GM18870 (cell line): ENCODE measurements at regions not wholly inside any gene's neighbourhood (a gene's known extent, or its start where the extent isn't known, plus 50 kb on each side); places are given as distances from the start of the nearest gene placed in this dataset.
"Not testable (repeated sequence)": the region's sequence is repeated elsewhere in the genome, so short reads cannot be mapped to it uniquely, and the experiment has no call there.

Source experiments
- ATAC-seq: cut with Tn5 transposase; IDR thresholded peaks from one replicate; pipeline ENCODE4 v1.9.1; 2021; ENCODE audit warnings: moderate library complexity; ENCODE audit not compliant: unreplicated experiment

GRCh38 chr11:107276077-107276476, 181.5 kb downstream of the CWF19L2 start:
- ATAC-seq: no peak

- no peak for ATAC-seq
Observed at GRCh38 chr11:107275632-107276031, 182.0 kb downstream of the CWF19L2 start.

DNA sequence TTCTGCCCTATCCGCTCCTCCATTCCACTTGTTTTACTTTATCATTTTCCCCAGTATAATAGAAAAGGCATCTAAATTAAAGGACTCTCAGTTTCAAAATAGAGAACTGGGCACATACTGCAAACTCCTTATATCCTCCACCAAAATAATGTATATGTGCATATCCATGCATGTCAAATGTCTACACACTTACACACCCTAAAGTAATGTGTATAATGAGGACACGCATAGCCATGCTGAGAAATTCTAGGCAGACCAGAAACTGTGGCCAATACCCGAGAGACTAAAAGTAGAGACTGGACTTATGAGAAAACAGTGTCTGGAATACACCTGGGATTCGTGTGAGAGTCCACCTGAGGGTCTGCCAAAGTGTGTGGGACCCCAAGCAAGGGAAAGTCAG, 183.5 kb downstream of the CWF19L2 start:
- no peak for ATAC-seq

DNA sequence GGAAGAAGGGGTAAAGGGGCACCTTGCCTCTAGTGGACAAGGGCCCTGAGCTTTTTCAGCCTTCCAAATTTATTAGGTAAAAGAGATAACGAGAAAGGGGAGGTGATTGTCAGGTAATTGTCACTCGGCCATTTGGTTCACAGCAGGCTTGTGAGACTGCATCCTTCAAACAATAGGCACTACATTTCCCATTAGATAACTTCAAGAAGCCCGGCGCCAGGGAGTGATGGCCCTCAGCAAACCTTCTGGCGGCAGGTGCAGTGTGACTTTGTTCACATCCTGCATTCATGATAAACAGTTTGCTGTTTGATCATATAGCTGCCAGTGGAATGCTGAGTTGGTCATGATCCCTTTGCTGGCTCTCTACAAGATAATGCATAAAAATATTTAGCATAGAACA, 185.1 kb downstream of the CWF19L2 start:
- no peak for ATAC-seq

DNA sequence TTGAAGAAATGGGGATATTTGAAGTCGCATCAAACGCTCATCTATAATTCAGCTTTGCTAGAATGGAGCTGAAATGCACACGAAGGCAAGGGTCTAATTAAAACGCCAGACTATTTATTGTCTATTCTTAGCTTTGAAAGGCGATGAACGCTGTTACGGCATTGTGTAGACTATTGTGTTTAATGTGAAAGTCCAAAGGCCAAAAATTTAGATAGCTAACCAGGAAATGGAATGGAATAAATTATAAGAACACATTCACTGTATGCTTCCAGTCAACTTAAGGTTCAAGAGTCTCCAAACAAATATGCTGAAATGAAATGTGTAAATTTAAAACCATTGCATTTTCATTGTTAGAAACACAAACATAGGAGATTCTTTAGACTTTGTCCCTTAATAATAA, 186.2 kb downstream of the CWF19L2 start:
- no peak for ATAC-seq

- ATAC-seq: no peak
Observed at GRCh38 chr11:107268977-107269376, 188.6 kb downstream of the CWF19L2 start.

GRCh38 chr11:107266455-107266854, 191.2 kb downstream of the CWF19L2 start:
- ATAC-seq: no peak

DNA sequence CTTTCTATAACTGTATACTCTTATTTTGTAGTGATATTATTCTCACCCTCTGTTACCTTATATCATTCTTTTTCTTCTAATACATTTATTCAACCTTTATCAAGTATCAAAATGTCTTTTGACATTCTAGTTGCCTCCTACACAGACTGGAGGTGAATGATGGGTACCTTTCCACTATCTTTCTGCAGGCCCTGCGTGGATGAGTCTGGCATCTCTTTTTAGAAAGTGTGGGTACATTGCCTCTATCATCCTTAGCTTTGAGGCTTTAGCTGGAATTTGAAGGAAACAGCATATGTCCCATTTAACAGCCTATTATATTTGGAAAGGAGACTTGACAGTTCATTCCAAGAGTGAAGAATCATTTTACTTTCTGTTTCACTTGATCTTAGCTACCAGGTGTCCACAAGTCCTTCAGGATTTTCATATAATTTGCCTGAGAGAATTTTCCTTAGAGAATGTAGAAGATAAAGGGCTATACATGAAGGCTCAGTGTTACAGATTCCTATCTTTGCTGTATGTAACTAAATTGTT, 192.0 kb downstream of the CWF19L2 start:
- no peak for ATAC-seq

DNA sequence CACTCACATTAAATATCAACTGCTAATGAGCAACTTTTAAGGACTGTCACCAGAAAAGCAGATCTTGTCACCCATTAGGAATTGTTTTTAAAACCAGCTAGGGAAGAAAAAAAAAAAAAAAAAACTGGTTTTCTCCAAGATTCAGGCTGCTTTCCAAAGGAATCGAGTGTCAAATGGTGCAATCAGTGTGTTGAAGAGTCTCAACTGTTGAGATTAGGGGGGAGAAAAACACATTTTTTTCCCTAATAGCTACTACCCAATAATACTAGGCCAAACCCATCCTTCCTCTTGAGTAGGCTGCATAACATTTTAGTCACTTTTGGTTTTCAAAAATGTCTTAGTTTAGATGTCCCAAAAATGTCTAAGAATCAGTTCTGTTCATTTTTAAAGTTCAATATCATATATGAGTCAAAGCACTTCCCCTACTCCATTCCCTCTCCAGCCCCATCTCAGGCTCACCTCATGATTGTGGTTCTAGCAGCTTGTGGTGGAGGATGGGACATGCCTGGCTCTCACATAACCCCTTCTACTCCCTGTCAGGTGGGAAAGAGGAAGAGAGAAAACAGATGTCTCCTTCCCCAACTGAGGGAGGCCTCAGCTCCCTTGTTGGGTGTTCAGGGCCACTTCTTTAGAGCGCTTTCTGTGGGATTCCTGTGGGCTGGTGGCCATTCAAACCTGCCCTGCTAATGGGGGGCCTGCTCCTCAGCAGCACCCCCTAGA, 193.6 kb downstream of the CWF19L2 start:
- no peak for ATAC-seq

DNA sequence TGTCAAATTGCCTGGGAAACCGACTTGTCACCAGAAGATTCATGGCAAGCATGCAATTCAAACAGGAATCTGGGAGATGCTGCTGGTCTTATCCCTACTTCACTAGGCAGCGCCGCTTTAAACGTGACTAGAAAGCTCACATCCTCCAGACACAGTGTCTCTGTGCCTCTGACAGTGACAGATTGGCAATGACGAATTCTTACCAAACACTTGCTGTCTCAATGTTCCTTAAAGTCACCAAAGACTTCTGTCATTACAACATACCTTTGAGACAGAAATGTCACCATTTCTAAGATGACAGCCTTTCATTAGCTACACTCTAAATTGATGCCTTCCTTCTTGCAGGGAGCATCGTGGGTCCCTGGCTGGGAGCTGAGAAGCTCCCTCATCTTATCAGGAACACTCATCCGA, 197.8 kb downstream of the CWF19L2 start:
- ATAC-seq: no peak

GRCh38 chr11:107257710-107258109, 199.9 kb downstream of the CWF19L2 start:
- ATAC-seq: no peak

DNA sequence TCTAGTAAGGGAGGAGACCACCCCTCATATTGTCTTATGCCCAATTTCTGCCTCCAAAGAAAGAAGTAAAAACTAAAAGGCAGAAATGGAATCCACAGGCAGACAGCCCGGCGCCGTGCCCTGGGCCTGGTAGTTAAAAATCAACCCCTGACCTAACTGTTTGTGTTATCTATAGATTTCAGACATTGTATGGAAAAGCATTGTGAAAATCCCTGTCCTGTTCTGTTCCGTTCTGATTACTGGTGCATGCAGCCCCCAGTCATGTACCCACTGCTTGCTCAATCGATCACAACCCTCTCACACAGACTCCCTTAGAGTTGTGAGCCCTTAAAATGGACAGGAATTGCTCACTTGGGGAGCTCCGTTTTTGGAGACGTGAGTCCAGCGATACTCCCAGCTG, 204.0 kb downstream of the CWF19L2 start:
- not testable (repeated sequence) for ATAC-seq

GRCh38 chr11:107252429-107253161, 205.0 kb downstream of the CWF19L2 start:
- ATAC-seq: peak; percentile 98

- ATAC-seq: no peak
Observed at GRCh38 chr11:107251298-107251697, 206.3 kb downstream of the CWF19L2 start.

DNA sequence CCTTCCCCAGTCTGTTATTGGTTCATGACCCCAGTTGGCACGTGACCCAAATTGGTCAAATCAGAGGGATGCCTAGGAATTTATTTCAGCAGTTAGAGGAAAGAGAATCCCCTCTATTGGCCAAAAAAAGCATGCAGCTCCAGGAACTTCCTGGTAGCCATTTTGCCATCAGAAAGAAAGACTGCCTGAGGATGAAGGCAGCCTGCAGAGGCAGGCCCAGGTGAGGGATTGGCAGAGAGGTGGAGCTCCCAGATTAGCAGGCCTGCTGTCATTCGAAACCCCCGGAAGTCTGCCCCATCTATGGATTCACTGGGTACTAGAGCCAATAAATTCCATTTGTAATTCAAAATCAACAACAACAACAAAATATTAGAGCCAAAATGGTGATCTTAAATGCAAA, 207.6 kb downstream of the CWF19L2 start:
- no peak for ATAC-seq

GRCh38 chr11:107249054-107249453, 208.6 kb downstream of the CWF19L2 start:
- ATAC-seq: no peak

GRCh38 chr11:107247167-107247861, 210.3 kb downstream of the CWF19L2 start:
- no peak for ATAC-seq

DNA sequence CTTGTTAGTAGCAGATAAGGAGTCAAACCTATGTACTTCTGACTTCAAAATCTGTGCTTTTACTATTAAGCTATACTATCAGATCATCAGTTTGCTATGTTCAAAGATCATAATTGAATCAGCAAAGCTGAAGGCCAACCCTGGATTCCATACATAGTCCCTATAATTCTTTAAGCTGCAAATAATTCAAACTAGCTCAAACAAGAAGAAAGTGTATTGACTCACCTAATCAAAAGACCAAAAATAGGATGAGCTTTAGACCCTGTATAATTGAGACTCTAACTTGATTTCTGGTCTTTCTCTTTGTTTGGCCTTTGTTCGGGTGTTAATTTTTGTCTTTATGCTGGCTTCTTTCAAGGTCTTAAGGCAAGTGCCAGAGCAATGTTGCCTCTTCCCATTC, 213.7 kb downstream of the CWF19L2 start:
- ATAC-seq: no peak

GRCh38 chr11:107232451-107232850, 214.2 kb upstream of the GUCY1A2 start:
- ATAC-seq: no peak

GRCh38 chr11:107224836-107225235, 206.6 kb upstream of the GUCY1A2 start:
- ATAC-seq: no peak

- no peak for ATAC-seq
Observed at GRCh38 chr11:107222916-107223460, 204.7 kb upstream of the GUCY1A2 start.
